Hepatocyte (in vitro differentiated cells): ENCODE measurements at regions not wholly inside any gene's neighbourhood (a gene's known extent, or its start where the extent isn't known, plus 50 kb on each side); places are given as distances from the start of the nearest gene placed in this dataset.

ENCODE experiments used
- DNase-seq: peaks from one replicate; pipeline ENCODE4 v3.0.0-alpha.2; 2016; ENCODE audit warnings: low spot score
- H2AFZ ChIP-seq: fragments of 200-600 bp; sonication (generic); 2 replicates; pipeline ENCODE4 v1.6.0; 2016; ENCODE audit warnings: antibody characterized with exemption, mild to moderate bottlenecking
- H3K27ac ChIP-seq: fragments of 200-600 bp; sonication (generic); 2 replicates; pipeline ENCODE4 v1.5.1; 2016; ENCODE audit warnings: mild to moderate bottlenecking
- H3K27me3 ChIP-seq: fragments of 200-600 bp; sonication (generic); 2 replicates; pipeline ENCODE4 v1.6.1; 2016
- H3K36me3 ChIP-seq: fragments of 200-600 bp; sonication (generic); replicated peaks from 2 replicates; pipeline ENCODE4 v1.5.1; 2016; ENCODE audit warnings: low read depth; ENCODE audit not compliant: insufficient read depth
- H3K4me1 ChIP-seq: fragments of 200-600 bp; sonication (generic); 2 replicates; pipeline ENCODE4 v1.5.1; 2016; ENCODE audit warnings: mild to moderate bottlenecking, moderate library complexity; ENCODE audit not compliant: insufficient read depth
- H3K4me2 ChIP-seq: fragments of 200-600 bp; sonication (generic); 2 replicates; pipeline ENCODE4 v1.6.0; 2016
- H3K4me3 ChIP-seq: fragments of 200-600 bp; sonication (generic); 2 replicates; pipeline ENCODE4 v1.5.1; 2016; ENCODE audit warnings: mild to moderate bottlenecking
- H3K79me2 ChIP-seq: fragments of 200-600 bp; sonication (generic); 2 replicates; pipeline ENCODE4 v1.6.0; 2017; ENCODE audit warnings: mild to moderate bottlenecking
- H3K9me2 ChIP-seq: fragments of 200-600 bp; sonication (generic); replicated peaks from 2 replicates; pipeline ENCODE4 v1.6.0; 2017; ENCODE audit warnings: mild to moderate bottlenecking; ENCODE audit not compliant: insufficient read depth
- H3K9me3 ChIP-seq: fragments of 200-600 bp; sonication (generic); 2 replicates; pipeline ENCODE4 v1.5.1; 2016; ENCODE audit warnings: low read depth, mild to moderate bottlenecking
- H4K20me1 ChIP-seq: fragments of 200-600 bp; sonication (generic); 2 replicates; pipeline ENCODE4 v1.6.0; 2016; ENCODE audit warnings: mild to moderate bottlenecking; ENCODE audit not compliant: insufficient read depth, poor library complexity, severe bottlenecking
- CTCF ChIP-seq: fragments of 200-600 bp; sonication (generic); IDR thresholded peaks from 2 replicates; pipeline ENCODE4 v1.5.1; 2016; ENCODE audit warnings: antibody characterized with exemption, mild to moderate bottlenecking; ENCODE audit not compliant: poor library complexity
- EZH2 ChIP-seq: fragments of 200-600 bp; sonication (generic); IDR thresholded peaks from 2 replicates; pipeline ENCODE4 v1.6.1; 2016; ENCODE audit warnings: antibody characterized with exemption, mild to moderate bottlenecking, borderline replicate concordance
- EZH2phosphoT487 ChIP-seq: fragments of 200-600 bp; sonication (generic); IDR thresholded peaks from one replicate; pipeline ENCODE4 v1.6.1; 2018; ENCODE audit warnings: antibody characterized with exemption, mild to moderate bottlenecking, low read depth, moderate library complexity; ENCODE audit not compliant: unreplicated experiment, severe bottlenecking
- WGBS: methylation state at CpG from one replicate; pipeline ENCODE4 v1.1.6; 2016; ENCODE audit warnings: low lambda C conversion rate; ENCODE audit errors: missing lambda C conversion rate; 5-methylcytosine and 5-hydroxymethylcytosine counted together

GRCh38 chr4:124464836-124465235, 247.7 kb downstream of the ANKRD50 start:
- Histone ChIP-seq H3K79me2 (no peaks in the 10 kb centered on the region), H2AFZ (no peak overlapping the region), H3K4me1 (no peaks in the 10 kb centered on the region), H3K27ac (no peak overlapping the region), H4K20me1 (no peaks in the 10 kb centered on the region), H3K9me3 (no peaks in the 10 kb centered on the region), H3K36me3 (no peaks in the 10 kb centered on the region), H3K27me3 (no peaks in the 10 kb centered on the region), H3K4me2 (no peak overlapping the region), H3K4me3 (no peak overlapping the region), H3K9me2 (no peaks in the 10 kb centered on the region)
- TF ChIP-seq EZH2, result no peak
- TF ChIP-seq CTCF, result no peak
- no peak for TF ChIP-seq EZH2phosphoT487
- 93% methylated on average over 1 of the region's 1 CpG for WGBS
- no peak for DNase-seq

GRCh38 chr4:124468360-124468759, 244.2 kb downstream of the ANKRD50 start:
- Histone ChIP-seq H3K27ac (no peak overlapping the region), H4K20me1 (no peaks in the 10 kb centered on the region), H3K27me3 (no peaks in the 10 kb centered on the region), H3K4me2 (no peak overlapping the region), H2AFZ (no peak overlapping the region), H3K9me2 (no peaks in the 10 kb centered on the region), H3K79me2 (no peaks in the 10 kb centered on the region), H3K9me3 (no peaks in the 10 kb centered on the region), H3K36me3 (no peaks in the 10 kb centered on the region), H3K4me1 (no peaks in the 10 kb centered on the region), H3K4me3 (no peak overlapping the region)
- no peak for DNase-seq
- no peak for TF ChIP-seq EZH2
- TF ChIP-seq CTCF, result no peak
- no peak for TF ChIP-seq EZH2phosphoT487
- 94% methylated on average over 7 of the region's 7 CpGs for WGBS

GRCh38 chr4:124469981-124470380, 242.6 kb downstream of the ANKRD50 start:
- H2AFZ ChIP-seq, result no peak overlapping the region
- no peaks in the 10 kb centered on the region for H3K27me3 ChIP-seq

More at GRCh38 chr4:124469981-124470380, 242.6 kb downstream of the ANKRD50 start:
- Histone ChIP-seq H3K36me3 (no peaks in the 10 kb centered on the region), H3K9me3 (no peaks in the 10 kb centered on the region), H3K27ac (no peak overlapping the region), H3K79me2 (no peaks in the 10 kb centered on the region), H4K20me1 (no peaks in the 10 kb centered on the region), H3K4me2 (no peak overlapping the region), H3K9me2 (no peaks in the 10 kb centered on the region), H3K4me3 (no peak overlapping the region), H3K4me1 (no peaks in the 10 kb centered on the region)
- no peak for DNase-seq
- TF ChIP-seq CTCF (no peak), EZH2phosphoT487 (no peak), EZH2 (no peak)
